Left colon (tissue), 2 donors: ENCODE measurements at regions not wholly inside any gene's neighbourhood (a gene's known extent, or its start where the extent isn't known, plus 50 kb on each side); places are given as distances from the start of the nearest gene placed in this dataset.

Experiments used
- ATAC-seq: fragments of 200-7000 bp; cut with Tn5 transposase; one replicate; pipeline ENCODE4 v1.9.1; 2020; ENCODE audit warnings: mild to moderate bottlenecking, moderate library complexity
- DNase-seq, 2 donors: peaks; one replicate each; pipeline ENCODE4 v3.0.0-alpha.2; 2020
- intact Hi-C, 2 donors: fragments of 100-400 bp; cut with DNase I in 1 of 2; cut with micrococcal nuclease in 1 of 2; formaldehyde crosslinking; loops; one replicate each; pipeline versions ENCODE4 v1.11.2 to v1.14.0; 2022; cut with DNase I, micrococcal nuclease
- donor health status: DM: no; HTN: no; CAD: no.
- donor health status: DM: yes; HTN: yes; CAD: no.

DNA sequence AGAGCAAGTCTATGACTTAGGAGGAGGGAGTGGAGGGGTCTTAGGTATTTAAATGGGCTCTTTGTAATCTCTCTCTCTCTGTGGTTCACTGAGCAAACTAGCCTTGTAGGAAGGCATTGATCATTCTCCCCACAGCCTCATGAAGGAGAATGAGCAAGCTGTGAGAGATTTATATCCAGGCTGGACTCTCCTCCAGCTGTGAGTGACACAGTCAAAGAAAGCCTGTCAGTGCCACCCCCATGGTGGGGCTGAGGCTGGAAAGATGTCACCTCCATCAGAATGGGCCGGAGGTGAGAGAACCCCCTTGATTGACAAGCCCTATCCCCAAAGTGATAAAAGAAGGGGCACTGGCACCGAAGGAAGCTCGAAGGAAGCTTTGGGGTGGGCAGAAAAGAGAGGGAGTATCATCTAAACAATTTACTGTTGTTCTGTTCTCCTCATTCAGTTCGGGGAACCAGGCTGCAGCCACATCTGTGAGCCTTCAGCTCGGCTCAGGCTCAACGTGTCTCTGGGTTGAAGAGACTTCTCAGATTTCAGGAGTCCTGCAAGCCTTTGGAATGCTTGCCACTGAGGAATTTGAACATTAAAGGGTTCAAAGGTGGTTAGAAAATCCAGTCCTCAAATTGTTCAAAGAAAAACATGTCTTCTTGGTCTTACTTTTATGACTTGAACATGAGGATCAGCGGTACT lies 538.2 kb upstream of the ZNF462 start:
- intact Hi-C loops = no loop called here
- no peak for ATAC-seq
- no peak for DNase-seq

DNA sequence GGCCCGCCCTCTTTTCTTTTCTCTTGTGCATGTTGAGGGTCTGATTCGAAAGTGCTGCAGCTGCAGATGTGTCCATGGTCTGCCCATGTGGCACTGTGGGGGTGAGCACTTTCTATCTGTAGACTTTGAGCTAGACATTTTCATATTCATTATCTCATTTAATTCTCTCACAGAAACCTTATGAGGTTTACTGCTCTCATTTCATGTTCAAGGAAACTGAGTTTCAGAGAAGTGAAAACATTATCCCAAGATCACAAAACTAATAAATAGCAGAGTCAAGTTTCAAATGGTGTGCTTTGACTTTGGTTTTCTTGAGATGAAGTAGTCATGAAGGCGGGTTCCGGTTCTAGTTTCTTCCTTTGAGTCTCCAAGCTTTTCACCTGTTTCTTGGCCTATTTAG lies 536.5 kb upstream of the ZNF462 start:
- no peak for ATAC-seq
- intact Hi-C loops = no loop called here
- no peak for DNase-seq

- intact Hi-C loops = no loop called here
- ATAC-seq = peak; percentile 43
- DNase-seq = no peak
These were observed 529.5 kb upstream of the ZNF462 start for GRCh38 chr9:106333481-106333880.

DNA sequence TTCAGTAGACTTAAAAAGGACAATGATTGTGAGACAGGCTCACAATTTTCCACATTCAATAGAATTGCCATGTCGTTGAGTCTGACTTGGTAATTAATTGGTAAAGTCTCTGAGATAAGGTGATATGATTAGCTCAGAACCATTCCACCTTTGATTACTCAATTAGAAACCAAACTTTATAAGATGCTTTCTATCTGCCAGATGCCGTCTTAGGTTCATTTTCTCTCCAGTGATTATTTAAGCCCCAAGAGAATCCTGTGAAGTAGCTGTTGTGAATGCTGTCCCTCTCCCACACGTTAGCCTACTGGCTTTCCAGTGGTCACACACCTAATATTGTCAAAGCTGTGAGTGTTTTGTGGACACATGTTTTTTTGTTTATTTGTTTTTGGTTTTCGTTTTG lies 528.9 kb upstream of the ZNF462 start:
- ATAC-seq (no peak), DNase-seq (no peak)
- intact Hi-C loops = no loop called here

DNA sequence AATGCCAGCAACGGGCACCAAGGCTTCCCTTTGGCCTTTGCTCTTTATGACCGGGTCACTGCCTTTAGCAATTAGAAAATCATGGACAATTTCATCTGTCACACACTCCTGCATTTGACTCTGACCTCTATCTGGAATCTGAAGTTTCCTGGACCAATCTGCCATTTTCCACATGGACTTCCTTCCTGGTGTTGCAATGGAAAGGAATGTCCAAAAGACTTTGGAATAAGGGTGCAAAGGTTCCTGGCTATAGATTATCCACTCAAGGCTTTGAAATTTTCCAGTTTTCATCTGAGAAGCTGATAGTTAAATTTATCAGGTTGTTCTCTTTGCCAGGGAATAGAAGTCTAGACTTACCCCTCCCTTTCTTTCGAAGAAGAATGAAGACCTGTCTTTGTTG lies 523.1 kb upstream of the ZNF462 start:
- intact Hi-C loops = no loop called here
- ATAC-seq (no peak), DNase-seq (no peak)

GRCh38 chr9:106350777-106351176 lies 512.2 kb upstream of the ZNF462 start:
- intact Hi-C loops = no loop called here
- DNase-seq (no peak), ATAC-seq (no peak)

DNA sequence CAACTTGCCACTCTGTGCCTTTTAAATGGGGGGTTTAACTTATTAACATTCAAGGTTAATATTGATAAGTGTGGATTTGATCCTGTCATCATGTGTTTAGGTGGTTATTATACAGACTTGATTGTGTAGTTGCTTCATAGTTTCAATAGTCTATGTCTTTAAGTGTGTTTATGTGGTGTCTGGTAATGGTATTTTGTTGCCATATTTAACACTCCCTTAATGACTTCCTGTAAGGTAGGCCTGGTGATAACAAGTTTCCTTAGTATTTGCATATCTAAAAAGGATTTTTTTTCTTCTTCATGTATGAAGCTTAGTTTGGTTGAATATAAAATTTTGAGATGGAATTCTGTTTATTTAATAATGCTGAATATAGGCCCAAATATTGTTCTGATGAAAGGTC lies 506.0 kb upstream of the ZNF462 start:
- intact Hi-C loops = no loop called here
- no peak for ATAC-seq
- DNase-seq = no peak

- ATAC-seq (no peak), DNase-seq (no peak)
- intact Hi-C loops = no loop called here
These were observed 504.6 kb upstream of the ZNF462 start for GRCh38 chr9:106358331-106358730.

- ATAC-seq = no peak
- no peak for DNase-seq
- intact Hi-C loops = no loop called here
These were observed 486.3 kb upstream of the ZNF462 start for GRCh38 chr9:106376689-106377088.

GRCh38 chr9:106383072-106383471 lies 479.9 kb upstream of the ZNF462 start:
- ATAC-seq = no peak
- DNase-seq = no peak
- intact Hi-C loops = no loop called here

- intact Hi-C loops = no loop called here
These were observed 475.0 kb upstream of the ZNF462 start for GRCh38 chr9:106387965-106388364.

DNA sequence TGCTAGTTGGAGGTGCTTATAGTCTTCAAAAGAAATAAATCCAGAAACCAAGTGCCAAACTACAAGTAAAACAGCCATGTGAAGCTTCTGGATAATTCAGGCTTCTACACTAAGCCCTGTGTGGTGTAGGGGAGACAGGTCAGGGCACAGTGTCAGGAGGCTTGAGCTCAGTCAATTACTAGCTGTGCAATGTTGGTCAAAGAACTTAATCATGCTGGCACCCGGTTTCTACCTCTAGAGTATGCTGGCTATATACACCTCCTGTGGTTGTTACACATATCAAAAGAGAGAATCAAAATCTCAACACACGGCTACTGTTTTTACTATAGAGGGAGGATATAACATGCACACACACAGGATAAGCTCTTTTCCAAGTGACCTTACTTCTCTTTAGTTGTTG lies 469.7 kb upstream of the ZNF462 start:
- intact Hi-C loops = no loop called here
- no peak for DNase-seq
- ATAC-seq = no peak

More at GRCh38 chr9:106387965-106388364, 475.0 kb upstream of the ZNF462 start:
- DNase-seq = no peak
- ATAC-seq = no peak

DNA sequence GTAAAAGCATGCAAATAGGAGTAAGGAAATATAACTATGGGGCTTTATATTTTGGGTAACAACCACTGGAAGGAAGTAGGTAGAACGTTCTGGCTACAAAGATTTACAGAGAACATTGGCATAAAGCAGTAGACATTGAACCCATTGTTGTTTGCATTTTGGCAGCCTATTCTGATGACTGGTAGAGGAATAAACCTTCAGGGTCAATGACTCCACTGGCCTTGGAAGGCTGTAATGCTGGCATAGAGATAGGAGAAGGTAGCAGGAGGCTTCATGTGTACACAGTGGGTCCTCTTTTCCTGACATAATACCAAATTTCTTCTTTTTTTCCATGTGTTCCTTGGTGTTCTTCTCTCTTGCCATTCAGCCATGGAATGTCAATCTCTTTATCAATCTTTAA lies 462.8 kb upstream of the ZNF462 start:
- no peak for DNase-seq
- ATAC-seq = no peak
- intact Hi-C loops = no loop called here

GRCh38 chr9:106400950-106401349 lies 462.0 kb upstream of the ZNF462 start:
- no peak for DNase-seq
- no peak for ATAC-seq
- intact Hi-C loops = no loop called here

GRCh38 chr9:106403081-106403480 lies 459.9 kb upstream of the ZNF462 start:
- no peak for ATAC-seq
- intact Hi-C loops = no loop called here
- DNase-seq = no peak

DNA sequence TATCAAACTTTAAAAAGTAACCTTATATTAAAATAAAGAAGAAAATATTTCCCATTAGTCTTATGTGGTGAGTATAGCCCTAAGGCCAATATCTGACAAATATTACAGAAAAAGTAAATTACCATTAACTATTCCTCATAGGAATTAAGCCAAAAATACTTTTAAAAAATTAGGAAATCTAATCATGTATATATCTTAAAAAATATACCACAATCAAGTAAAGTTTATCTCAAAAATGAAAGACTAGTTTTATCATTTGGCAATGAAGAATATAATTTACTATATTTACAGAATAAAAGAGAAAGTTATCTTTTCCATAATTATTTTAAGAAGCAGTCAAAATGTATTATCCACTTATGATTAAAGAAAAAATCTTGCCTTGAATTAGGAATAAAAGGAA lies 458.8 kb upstream of the ZNF462 start:
- ATAC-seq = no peak
- intact Hi-C loops = no loop called here

GRCh38 chr9:106405871-106406435 lies 457.0 kb upstream of the ZNF462 start:
- intact Hi-C loops = no loop called here
- DNase-seq (no peak), ATAC-seq (no peak)

More for the DNA sequence above, 458.8 kb upstream of the ZNF462 start:
- DNase-seq = no peak

- intact Hi-C loops = no loop called here
- no peak for ATAC-seq
- no peak for DNase-seq
These were observed 448.9 kb upstream of the ZNF462 start for GRCh38 chr9:106414042-106414441.

DNA sequence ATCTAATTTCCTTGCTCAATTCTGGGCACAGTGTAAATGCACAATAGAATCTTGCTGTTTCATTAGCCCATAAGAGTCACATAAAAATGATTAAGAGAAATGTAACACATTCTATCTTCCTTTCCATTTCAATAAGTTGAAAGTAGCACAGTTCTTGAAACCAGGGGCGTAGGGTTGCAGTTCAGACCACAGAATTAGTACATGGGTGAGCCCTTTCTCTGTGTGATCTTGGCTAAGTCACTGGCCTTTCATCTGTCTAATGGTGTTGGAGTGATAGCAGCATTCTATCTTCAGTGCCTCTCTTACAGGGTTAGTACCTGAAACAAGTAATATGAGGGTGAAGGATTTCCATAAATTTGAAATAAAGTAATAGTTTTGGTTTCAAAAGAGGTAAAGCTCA lies 445.3 kb upstream of the ZNF462 start:
- DNase-seq (no peak), ATAC-seq (no peak)
- intact Hi-C loops = no loop called here

GRCh38 chr9:106419829-106420228 lies 443.1 kb upstream of the ZNF462 start:
- no peak for DNase-seq
- intact Hi-C loops = no loop called here
- ATAC-seq = no peak

- intact Hi-C loops = no loop called here
- ATAC-seq (no peak), DNase-seq (no peak)
These were observed 442.4 kb upstream of the ZNF462 start for GRCh38 chr9:106420511-106420944.
